SK-N-SH (cell line): ENCODE measurements at regions not wholly inside any gene's neighbourhood (a gene's known extent, or its start where the extent isn't known, plus 50 kb on each side); places are given as distances from the start of the nearest gene placed in this dataset.

Experiments used
- CTCF ChIA-PET: fragments of 300-600, 350-600 bp; formaldehyde crosslinking; extraction: SDS; loops from one replicate; lab custom pipeline; 2021; lab: Yijun Ruan, JAX
- POLR2A ChIA-PET: fragments of 350-600 bp; sonication (Branson Sonifier 250); formaldehyde crosslinking; extraction: SDS; loops from one replicate; lab custom pipeline; 2020; ENCODE audit warnings: antibody characterized with exemption, inconsistent platforms; lab: Yijun Ruan, JAX
- DNase-seq: peaks from one replicate; pipeline ENCODE4 v3.0.0; 2012
- H2AFZ ChIP-seq: fragments of 200-600 bp; sonication (generic); 2 replicates; pipeline ENCODE4 v1.8.1; 2016; ENCODE audit warnings: antibody characterized with exemption, mild to moderate bottlenecking, low read depth
- H3F3A ChIP-seq: fragments of 200-600 bp; sonication (generic); replicated peaks from 2 replicates; pipeline ENCODE3; 2016; ENCODE audit warnings: antibody characterized with exemption, mild to moderate bottlenecking; ENCODE audit not compliant: insufficient read depth
- H3K27ac ChIP-seq, 2 experiments: fragments of 200-500 bp in 1 of 2; fragments of 200-600 bp in 1 of 2; sonication (Bioruptor generic) in 1 of 2; sonication (generic), shearing (Covaris generic) in 1 of 2; 2 replicates each; pipeline versions ENCODE4 v1.5.1 to v1.6.1; 2014 to 2016; ENCODE audit warnings: low read depth in 2 of 2, inconsistent platforms in 1 of 2, low read length in 1 of 2, mild to moderate bottlenecking in 1 of 2, mixed read lengths in 1 of 2
- H3K27me3 ChIP-seq: fragments of 200-600 bp; sonication (generic), shearing (Covaris generic); 2 replicates; pipeline ENCODE4 v1.6.1; 2016; ENCODE audit warnings: mixed run types; ENCODE audit not compliant: insufficient read depth
- H3K36me3 ChIP-seq, 2 experiments: fragments of 200-500 bp in 1 of 2; fragments of 200-600 bp in 1 of 2; sonication (Bioruptor generic) in 1 of 2; sonication (generic) in 1 of 2; replicated peaks in 1 of 2; 2 replicates each; pipeline versions ENCODE3 to v1.5.1; 2014 to 2016; ENCODE audit warnings: low read length in 1 of 2, mild to moderate bottlenecking in 1 of 2; ENCODE audit not compliant: insufficient read depth in 2 of 2, control insufficient read depth in 1 of 2
- H3K4me1 ChIP-seq, 2 experiments: fragments of 200-500 bp in 1 of 2; fragments of 200-600 bp in 1 of 2; sonication (Bioruptor generic) in 1 of 2; sonication (generic), shearing (Covaris generic) in 1 of 2; 2 replicates each; pipeline versions ENCODE4 v1.5.1 to v1.6.1; 2014 to 2016; ENCODE audit warnings: low read depth in 1 of 2, low read length in 1 of 2, mixed run types in 1 of 2; ENCODE audit not compliant: insufficient read depth in 2 of 2, control insufficient read depth in 1 of 2
- H3K4me2 ChIP-seq: fragments of 200-600 bp; sonication (generic), shearing (Covaris generic); 2 replicates; pipeline ENCODE4 v1.6.1; 2017; ENCODE audit warnings: mixed run types
- H3K4me3 ChIP-seq, 2 experiments: fragments of 200-500 bp in 1 of 2; fragments of 200-600 bp in 1 of 2; sonication (Bioruptor generic) in 1 of 2; sonication (generic), shearing (Covaris generic) in 1 of 2; 2 replicates each; pipeline versions ENCODE4 v1.5.1 to v1.8.1; 2014 to 2016; ENCODE audit warnings: low read depth in 2 of 2, inconsistent platforms in 1 of 2, low read length in 1 of 2, mild to moderate bottlenecking in 1 of 2, mixed read lengths in 1 of 2, moderate library complexity in 1 of 2
- H3K79me2 ChIP-seq: fragments of 200-600 bp; sonication (generic); 2 replicates; pipeline ENCODE4 v1.8.1; 2017; ENCODE audit warnings: mild to moderate bottlenecking; ENCODE audit not compliant: insufficient read depth
- H3K9ac ChIP-seq: fragments of 200-600 bp; sonication (generic); 2 replicates; pipeline ENCODE4 v1.6.1; 2017; ENCODE audit warnings: mixed run types
- H3K9me2 ChIP-seq: fragments of 200-600 bp; sonication (generic); 2 replicates; pipeline ENCODE4 v1.6.1; 2017; ENCODE audit warnings: mixed run types
- H3K9me3 ChIP-seq: fragments of 200-600 bp; sonication (generic); 2 replicates; pipeline ENCODE4 v1.6.1; 2017; ENCODE audit warnings: mixed run types, mild to moderate bottlenecking, moderate library complexity
- H4K20me1 ChIP-seq: fragments of 200-600 bp; sonication (generic); 2 replicates; pipeline ENCODE4 v1.6.1; 2017; ENCODE audit warnings: mild to moderate bottlenecking, mixed run types; ENCODE audit not compliant: insufficient read depth
- CHD2 ChIP-seq: fragments of 150-350 bp; IDR thresholded peaks from 2 replicates; pipeline ENCODE4 v1.6.1; 2018; ENCODE audit warnings: low read length; ENCODE audit not compliant: partially characterized antibody
- EP300 ChIP-seq, 2 experiments: IDR thresholded peaks; 2 replicates each; pipeline versions ENCODE4 v1.4.0 to v1.6.1; 2012; ENCODE audit warnings: borderline replicate concordance in 1 of 2, low read depth in 1 of 2, low read length in 1 of 2
- EZH2phosphoT487 ChIP-seq: fragments of 200-600 bp; sonication (generic); IDR thresholded peaks from 2 replicates; pipeline ENCODE4 v1.6.1; 2017; ENCODE audit warnings: low read depth, mixed run types, mild to moderate bottlenecking, antibody characterized with exemption, moderate library complexity, borderline replicate concordance
- FOXM1 ChIP-seq: IDR thresholded peaks from 2 replicates; pipeline ENCODE4 v1.4.0; 2012; ENCODE audit warnings: low read depth, mild to moderate bottlenecking
- GATA2 ChIP-seq: sonication (generic); formaldehyde crosslinking; IDR thresholded peaks from 2 replicates; pipeline ENCODE4 v1.5.0; 2020; ENCODE audit warnings: mild to moderate bottlenecking, missing genetic modification reagents
- MAX ChIP-seq: IDR thresholded peaks from 2 replicates; pipeline ENCODE4 v1.4.0; 2012; ENCODE audit warnings: low read depth
- NFIC ChIP-seq: IDR thresholded peaks from 2 replicates; pipeline ENCODE4 v1.4.0; 2012; ENCODE audit warnings: borderline replicate concordance
- NRF1 ChIP-seq: IDR thresholded peaks from 2 replicates; pipeline ENCODE4 v1.6.1; 2012; ENCODE audit warnings: low read depth, mild to moderate bottlenecking, low read length
- RCOR1 ChIP-seq: fragments of 150-350 bp; IDR thresholded peaks from 2 replicates; pipeline ENCODE4 v1.6.1; 2017; ENCODE audit warnings: antibody characterized with exemption, low read length
- SMC3 ChIP-seq: IDR thresholded peaks from 2 replicates; pipeline ENCODE4 v1.6.1; 2012; ENCODE audit warnings: low read depth, low read length, improper control_type of control experiment
- TAF1 ChIP-seq: IDR thresholded peaks from 2 replicates; pipeline ENCODE4 v1.6.1; 2012; ENCODE audit warnings: low read depth, mild to moderate bottlenecking, low read length, moderate library complexity, borderline replicate concordance
- USF2 ChIP-seq: fragments of 150-350 bp; IDR thresholded peaks from 2 replicates; pipeline ENCODE4 v1.6.1; 2017; ENCODE audit warnings: antibody characterized with exemption, low read length, low read depth, borderline replicate concordance
- YY1 ChIP-seq: IDR thresholded peaks from 2 replicates; pipeline ENCODE4 v1.4.0; 2012; ENCODE audit warnings: low read depth, mild to moderate bottlenecking
- WGBS: methylation state at CpG from one replicate; pipeline ENCODE4 v1.1.6; 2017; ENCODE audit warnings: low lambda C conversion rate; 5-methylcytosine and 5-hydroxymethylcytosine counted together
- TF ChIP-seq, protein P1 (sequence below): IDR thresholded peaks from 2 replicates; pipeline ENCODE4 v1.4.0; 2012; ENCODE audit warnings: low read depth, borderline replicate concordance

DNA sequence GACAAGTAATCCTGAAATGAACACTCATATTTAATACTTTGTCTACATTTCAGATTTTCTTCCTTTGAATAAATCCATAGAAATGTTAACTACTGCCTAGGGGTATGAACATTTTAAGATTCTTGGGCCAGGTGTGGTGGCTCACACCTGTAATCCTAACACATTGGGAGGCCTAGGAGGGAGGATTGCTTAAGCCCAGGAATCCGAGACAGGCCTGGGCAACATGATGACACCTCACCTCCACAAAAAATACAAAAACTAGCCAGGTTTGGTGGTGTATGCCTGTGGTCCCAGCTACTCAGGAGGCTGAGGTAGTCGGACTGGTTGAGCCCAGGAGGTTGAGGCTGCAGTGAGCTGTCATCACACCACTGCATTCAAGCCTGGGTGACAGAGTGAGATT is 73.9 kb upstream of the PIAS1 start:
- CTCF ChIA-PET: no interaction called here
- H3K9me3 ChIP-seq: no peaks in the 10 kb centered on the region
- 53% methylated on average over 2 of the region's 2 CpGs for WGBS
- TF ChIP-seq NFIC (no peak), MAX (no peak), TAF1 (no peak), FOXM1 (no peak), USF2 (no peak), RCOR1 (no peak), EP300 (IDR thresholded peaks at IDR 0.05; ENCODE audit: borderline replicate concordance in 1 of 2, low read depth in 1 of 2, low read length in 1 of 2) (no peak), CHD2 (no peak), SMC3 (no peak), GATA2 (no peak), NRF1 (no peak), EZH2phosphoT487 (no peak), YY1 (no peak)
- DNase-seq: no peak
- no peak overlapping the region for H3K4me3 ChIP-seq
- H3K4me1 ChIP-seq: no peaks in the 10 kb centered on the region
- no peaks in the 10 kb centered on the region for H3K27me3 ChIP-seq
- POLR2A ChIA-PET: no interaction called here
- no peak overlapping the region for H3K4me2 ChIP-seq
- no peak overlapping the region for H3K9ac ChIP-seq
- H3K9me2 ChIP-seq: no peaks in the 10 kb centered on the region
- H3K27ac ChIP-seq: no peak overlapping the region
- no peaks in the 10 kb centered on the region for H3K79me2 ChIP-seq
- no peaks in the 10 kb centered on the region for H3F3A ChIP-seq
- no peak overlapping the region for H2AFZ ChIP-seq
- H4K20me1 ChIP-seq: no peaks in the 10 kb centered on the region
- H3K36me3 ChIP-seq: no peaks in the 10 kb centered on the region

- DNase-seq: no peak
- CTCF ChIA-PET: interaction anchor here (0.6 to 1.6 kb wide), 2 partner anchors 14 to 625 kb away, joined by 3 to 4 read pairs; no protein-coding TSS in a partner anchor
- TF ChIP-seq, protein P1, sequence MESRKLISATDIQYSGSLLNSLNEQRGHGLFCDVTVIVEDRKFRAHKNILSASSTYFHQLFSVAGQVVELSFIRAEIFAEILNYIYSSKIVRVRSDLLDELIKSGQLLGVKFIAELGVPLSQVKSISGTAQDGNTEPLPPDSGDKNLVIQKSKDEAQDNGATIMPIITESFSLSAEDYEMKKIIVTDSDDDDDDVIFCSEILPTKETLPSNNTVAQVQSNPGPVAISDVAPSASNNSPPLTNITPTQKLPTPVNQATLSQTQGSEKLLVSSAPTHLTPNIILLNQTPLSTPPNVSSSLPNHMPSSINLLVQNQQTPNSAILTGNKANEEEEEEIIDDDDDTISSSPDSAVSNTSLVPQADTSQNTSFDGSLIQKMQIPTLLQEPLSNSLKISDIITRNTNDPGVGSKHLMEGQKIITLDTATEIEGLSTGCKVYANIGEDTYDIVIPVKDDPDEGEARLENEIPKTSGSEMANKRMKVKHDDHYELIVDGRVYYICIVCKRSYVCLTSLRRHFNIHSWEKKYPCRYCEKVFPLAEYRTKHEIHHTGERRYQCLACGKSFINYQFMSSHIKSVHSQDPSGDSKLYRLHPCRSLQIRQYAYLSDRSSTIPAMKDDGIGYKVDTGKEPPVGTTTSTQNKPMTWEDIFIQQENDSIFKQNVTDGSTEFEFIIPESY: no peak
- TF ChIP-seq NRF1: no peak
- Histone ChIP-seq H3K27me3 (no peaks in the 10 kb centered on the region), H3K27ac (no peak overlapping the region), H3K9me3 (no peaks in the 10 kb centered on the region), H4K20me1 (no peaks in the 10 kb centered on the region), H3K4me1 (no peaks in the 10 kb centered on the region), H2AFZ (no peak overlapping the region), H3F3A (no peaks in the 10 kb centered on the region), H3K4me3 (no peak overlapping the region), H3K79me2 (no peaks in the 10 kb centered on the region), H3K36me3 (no peaks in the 10 kb centered on the region), H3K9me2 (no peaks in the 10 kb centered on the region), H3K9ac (no peak overlapping the region), H3K4me2 (no peak overlapping the region)
- 74% methylated on average over 4 of the region's 4 CpGs for WGBS
- POLR2A ChIA-PET: no interaction called here
These were observed 73.1 kb upstream of the PIAS1 start for GRCh38 chr15:67980773-67981685.
